Renal pelvis (tissue), 1 donor: ENCODE measurements at regions not wholly inside any gene's neighbourhood (a gene's known extent, or its start where the extent isn't known, plus 50 kb on each side); places are given as distances from the start of the nearest gene placed in this dataset.

ENCODE experiments used
- DNase-seq: peaks from one replicate; pipeline ENCODE4 v3.0.0-alpha.2; 2013

DNA sequence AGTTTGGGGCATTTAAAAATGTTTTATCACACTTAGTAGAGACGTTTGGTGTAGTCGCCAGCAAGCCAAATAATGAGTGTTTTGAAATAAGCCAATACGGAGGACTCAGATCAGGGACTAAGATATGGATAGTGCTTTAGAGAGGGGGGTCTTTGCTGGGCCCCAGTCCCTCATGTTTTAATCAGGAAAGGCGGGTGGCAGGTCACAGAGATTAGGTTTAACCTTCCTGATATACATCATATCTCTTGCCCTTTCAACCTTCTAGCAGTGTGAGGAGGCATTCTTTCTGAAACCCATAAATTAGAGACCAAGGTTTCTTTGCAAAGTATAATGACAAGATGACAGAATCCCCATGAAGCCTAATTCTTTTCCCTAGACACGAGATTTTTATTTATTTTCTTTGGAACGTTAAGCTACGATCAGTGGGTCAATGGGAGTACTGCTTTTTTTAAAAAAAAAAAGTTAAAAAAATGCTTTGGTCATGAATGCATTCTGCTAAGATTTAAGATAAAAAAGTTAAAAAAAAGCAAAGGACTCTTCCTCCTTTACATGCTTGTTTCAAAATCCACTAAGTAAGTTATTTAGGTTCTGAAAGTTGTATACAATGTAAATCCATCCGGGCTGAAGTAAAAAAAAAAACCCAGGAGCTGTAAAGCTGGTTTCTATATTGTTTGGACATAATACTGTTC, 572.1 kb upstream of the SALL1 start:
- DNase-seq: peak; percentile 60

DNA sequence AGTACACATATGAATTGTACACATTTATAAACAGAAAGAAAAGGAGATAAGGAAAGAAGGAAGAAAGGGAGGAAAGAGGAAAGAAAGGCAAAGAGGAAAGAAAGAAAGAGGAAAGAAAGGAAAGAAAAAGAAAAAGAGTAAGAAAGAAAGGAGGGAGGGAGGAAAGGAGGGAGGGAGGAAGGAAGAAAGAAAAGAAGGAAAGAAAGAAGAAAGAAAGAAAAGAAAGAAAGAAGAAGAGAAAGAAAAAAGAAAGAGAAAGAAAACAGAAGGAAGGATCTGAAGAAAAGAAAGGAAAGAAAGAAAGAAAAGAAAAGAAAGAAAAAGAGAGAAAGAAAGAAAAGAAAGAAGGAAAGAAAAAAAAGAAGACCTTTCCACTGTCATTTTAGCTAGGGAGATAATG, 571.4 kb upstream of the SALL1 start:
- DNase-seq: no peak

DNA sequence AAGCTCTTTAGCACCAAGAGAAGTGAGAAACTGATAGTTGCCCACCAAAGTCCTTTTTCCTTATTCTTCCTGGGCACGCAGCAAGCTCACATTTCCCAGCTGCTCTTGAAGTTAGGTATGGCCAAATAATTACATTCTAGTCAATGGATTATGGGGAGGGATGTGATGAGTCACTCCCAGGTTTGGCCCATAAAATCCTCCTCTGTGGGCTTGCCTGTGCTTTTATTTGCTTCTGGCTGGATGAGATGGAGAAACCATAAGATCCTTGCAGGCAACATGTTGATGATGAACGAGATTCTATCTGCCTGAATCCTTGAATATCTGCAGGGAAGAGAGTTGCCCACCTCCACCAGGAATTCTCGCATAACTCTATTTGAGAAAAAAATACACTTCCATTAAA, 568.3 kb upstream of the SALL1 start:
- no peak for DNase-seq

DNA sequence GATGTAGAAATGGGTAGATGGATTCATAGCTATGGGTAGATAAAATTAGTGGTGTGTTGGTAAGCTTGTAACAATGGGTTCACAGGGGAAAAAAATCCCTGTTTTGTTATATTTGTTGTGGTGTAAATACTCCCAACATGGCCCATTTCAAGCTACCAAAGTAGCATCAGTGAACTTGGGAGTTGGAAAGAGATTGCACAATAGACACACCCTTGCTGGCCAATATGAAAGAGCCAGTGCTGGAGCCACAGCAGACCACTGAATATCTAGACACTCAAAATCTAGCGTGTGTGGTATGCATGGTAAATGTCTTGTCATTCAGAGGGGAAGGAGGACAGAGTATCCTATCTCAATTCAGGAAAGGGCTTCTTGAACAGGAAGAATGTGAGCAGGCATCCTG, 565.1 kb upstream of the SALL1 start:
- no peak for DNase-seq

DNA sequence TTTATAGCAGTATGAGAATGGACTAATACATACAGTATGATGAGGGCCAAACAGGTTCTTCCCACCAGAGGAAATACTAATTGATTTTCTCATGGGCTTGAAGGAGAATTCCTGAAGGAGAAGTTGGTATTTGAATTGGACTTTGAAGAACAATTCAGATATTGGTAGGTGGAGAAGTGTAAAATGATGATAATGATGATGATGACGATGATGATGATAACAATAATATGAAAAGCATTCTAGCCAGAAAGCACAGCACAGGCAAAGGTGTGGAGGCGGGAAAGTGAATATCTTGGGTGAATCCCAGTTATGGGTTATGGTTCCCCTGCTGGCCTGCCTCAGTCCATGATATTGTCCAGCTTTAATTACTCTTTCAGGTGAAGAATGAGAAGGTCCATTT, 562.4 kb upstream of the SALL1 start:
- DNase-seq: no peak

DNA sequence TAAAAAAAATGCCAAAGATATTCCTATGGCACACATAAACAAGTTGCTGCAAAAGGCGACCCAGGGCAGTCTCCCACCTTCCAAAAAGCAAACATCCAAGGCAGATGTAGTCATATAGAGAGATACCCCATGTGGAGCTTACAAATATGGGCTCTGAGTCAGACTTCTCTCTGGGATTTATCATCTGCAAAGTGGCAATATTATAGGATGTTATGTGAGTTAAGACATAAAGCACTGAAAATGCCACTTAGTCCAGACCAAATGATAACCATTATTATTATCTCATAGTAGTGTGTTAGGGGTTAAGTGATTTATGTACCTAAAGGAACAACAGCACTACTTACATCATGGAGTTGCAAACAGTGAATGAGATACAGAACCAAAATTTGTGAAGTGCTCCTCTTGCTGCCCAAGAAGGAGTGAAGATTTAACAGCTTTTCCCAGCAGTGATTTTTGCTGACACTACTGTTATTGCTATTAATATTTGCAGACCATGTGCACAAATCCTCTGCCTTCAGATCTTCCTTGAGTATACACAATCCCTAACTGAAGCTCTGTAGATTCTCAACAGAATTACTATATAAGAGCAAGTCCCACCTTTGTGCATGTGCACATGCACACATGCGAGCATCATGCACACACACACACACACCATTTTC, 560.0 kb upstream of the SALL1 start:
- no peak for DNase-seq

DNA sequence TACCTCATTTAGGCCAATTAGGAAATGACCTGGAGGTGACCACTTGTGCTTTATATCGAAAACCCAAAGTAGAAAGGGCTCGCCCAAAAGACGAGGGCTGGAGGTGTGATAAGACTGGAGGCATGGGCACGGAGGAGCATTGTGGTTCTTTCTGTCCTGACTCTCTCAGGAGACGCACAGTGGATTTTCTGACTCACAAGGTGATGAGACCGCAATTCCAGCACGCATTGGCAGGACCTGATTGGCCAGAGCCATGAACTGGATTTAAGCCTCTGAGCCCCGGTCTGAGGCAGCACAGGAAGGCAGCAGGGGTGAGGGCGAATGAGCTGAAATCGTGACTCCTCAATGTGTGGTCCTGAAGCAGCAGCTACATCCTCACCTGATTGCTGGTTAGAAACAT, 559.1 kb upstream of the SALL1 start:
- DNase-seq: no peak

DNA sequence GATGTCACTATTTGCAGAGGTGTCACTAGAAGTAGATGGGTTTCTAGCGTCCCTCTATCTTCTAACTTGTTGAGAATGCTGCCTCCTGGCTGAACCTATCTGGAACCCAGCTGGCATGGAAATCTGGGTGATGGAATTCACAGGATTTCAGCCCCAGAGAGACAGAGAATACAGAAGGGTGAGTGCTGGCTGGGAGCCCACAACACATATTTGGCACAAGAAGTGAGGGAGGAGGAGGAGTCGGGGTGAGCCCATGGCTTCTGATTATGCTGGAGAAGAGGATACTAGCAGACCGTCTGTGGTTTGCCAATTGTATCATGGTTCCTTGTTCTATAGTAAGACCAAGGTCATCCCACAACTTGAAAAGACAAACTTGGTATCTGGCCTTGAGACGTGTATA, 557.8 kb upstream of the SALL1 start:
- no peak for DNase-seq

DNA sequence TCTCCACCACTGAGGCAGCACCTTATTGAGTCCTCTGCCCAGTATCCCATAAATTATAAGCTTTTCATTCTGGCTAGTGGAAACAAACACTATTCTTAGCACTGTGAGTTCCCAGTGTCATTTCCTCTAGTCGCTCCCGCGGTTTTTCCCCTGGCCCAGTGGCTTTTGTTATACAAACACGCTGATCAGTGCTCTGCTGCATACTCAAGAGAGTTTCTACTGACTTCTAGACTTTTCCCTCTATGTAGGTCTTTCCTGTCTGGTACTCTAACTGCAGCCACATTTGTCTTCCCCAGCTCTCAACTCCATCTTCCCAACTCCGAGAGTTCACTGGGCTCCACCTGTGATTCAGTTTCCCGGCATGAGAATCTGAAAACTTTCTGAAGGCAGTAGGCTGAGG, 556.6 kb upstream of the SALL1 start:
- DNase-seq: no peak

DNA sequence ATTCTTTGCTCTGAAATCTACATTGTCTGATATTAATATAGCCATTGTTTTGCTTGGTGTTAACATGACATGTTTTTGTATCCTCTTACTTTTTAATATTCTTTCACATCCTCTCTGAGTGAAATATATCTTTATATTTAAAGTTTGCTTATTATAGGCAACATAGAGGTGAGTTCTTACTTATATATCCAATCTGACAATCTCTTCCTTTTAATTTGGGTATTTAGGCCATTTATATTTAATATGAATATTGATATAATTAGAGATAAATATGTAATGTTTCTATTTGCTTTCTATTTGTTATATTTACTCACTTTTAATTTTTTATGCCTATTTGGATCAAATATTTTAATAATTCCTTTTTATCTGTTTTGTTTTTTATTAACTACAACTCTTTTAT, 554.1 kb upstream of the SALL1 start:
- no peak for DNase-seq

DNA sequence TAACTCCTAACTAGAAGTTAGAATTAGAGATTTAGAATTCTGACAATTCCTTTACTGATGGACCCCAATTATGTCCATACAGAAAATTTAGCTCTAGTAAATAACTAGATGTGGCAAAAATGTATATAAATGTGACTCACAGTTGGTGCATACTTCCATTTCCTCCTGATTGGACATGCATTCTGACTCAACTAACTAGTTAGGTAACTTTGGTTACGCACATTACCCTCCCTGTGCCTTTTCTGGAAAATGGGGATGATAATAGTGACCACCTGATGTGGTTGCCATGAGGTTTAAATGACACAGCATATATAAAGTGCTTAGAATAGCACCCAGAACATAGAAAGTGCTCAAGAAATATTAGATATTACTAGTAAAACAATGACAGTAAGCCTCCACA, 550.0 kb upstream of the SALL1 start:
- DNase-seq: no peak

DNA sequence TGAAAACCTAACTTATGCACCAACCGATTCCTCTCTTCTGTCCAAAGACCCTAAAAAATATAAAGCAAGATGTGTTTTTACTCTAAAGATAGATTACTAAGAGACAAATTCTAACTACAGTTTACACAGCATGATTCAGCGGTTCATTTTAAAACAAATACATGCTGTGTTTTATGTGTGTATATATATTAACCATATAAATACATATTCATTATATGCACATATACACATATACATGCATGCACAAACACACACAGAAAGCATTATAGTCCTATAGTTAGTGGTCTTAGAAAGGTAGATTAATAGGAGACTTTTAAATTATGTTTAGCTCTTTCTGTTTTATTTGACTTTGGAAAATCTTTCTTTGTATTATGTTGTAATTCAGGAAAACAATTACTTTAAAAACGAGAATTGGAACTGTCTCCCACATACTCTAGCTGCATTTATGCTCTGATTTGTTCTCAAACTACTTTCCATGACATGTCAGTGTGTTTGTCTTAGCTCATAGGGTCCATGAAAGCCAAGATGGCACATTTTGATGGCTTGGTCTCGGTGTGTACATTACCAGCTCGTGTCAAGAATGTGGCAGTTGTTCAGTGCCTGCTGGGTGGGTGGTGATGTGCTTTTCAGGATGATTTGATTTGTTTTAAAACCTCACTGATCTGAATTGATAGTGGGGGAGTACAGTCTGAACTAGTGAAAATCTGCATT, 548.8 kb upstream of the SALL1 start:
- no peak for DNase-seq

DNA sequence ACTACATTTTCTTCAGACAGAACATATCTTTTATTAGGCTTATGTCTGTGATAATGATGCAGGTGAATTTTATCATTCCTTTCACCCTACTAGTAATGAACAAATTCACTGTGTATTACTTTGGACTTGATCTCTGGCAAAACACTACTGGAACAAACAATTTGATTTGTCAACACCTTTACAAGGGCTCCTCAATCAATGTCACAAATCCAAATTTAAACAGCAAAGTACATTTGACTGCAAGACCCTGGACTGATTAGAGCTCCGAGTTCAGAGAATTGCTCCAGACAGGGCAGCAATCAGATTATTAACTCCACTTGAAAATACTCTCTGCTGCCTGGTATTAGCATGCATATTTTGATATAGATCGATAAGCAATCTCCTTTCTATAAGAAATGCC, 547.6 kb upstream of the SALL1 start:
- no peak for DNase-seq

DNA sequence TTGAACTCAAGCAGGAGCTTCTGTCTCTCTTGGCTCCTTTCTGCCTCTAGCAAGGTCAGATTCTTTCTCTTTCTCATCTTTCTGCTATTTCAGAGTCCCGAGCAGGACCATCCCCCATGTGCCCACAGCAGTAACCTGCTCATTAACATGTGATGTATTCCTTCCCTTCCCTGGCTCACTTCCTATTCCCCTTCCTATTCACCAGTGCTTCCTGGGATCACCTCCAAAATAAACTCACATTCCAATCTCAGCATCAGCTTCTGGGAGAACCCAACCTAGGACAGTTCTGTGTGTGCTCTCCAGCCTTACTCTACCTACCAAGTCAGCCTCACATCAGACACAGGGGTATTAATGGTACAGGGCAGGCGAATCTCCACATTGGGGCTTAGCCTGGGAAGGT, 546.4 kb upstream of the SALL1 start:
- DNase-seq: no peak

DNA sequence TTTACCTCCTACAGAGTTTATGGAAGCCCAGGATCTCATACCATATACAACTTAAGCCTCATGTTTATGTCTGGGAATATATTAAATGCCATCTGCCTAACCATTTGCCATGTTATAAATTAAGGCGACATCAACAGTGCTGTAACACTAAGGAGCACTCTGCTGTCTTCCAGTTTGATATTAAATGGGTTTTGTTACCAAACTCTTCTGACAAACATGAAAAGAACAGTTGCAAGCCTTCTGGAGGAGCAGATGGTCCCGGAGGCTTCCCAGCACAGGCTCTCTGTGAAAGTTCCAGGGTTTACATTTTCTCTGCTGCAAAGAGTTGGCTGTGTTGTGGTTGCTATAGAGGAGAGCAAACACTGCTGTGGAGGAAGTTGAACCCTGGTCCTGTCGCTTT, 545.3 kb upstream of the SALL1 start:
- DNase-seq: no peak

DNA sequence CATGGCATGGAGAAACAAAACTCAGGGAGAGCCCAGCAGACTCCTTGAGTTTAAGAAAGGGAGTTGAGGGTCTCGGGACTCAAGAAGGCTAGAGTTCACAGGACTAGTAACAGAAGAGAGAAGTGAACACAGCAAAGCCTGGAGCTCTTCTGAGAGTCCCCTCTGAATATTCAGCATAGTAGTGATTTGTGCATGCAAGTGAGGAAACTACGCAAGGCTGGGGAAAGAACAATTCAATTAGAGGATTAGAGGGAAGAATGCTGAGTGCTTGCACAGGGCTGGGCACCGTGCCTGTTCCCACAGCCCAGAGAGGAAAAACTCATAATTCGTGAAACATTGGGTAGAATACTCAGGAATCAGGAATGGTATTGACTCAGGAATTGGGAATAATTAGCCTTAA, 540.0 kb upstream of the SALL1 start:
- DNase-seq: no peak

DNA sequence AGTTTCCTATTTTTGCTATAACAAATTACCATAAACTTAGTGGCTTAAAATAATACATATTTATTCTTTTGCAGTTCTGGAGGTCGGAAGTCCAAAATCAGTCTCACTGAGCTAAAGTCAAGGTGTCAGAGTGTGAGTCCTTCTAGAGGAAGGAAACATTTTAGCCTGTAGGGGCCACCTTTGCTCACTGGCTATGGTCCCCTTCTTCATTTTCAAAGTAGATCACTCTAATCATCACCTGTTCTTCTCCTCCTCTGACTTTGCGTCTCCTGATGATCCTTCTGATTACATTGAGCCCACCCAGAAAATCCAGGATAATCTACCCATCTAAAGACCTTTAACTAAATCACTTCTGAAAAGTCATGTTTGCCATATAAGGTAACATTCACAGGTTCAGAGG, 534.4 kb upstream of the SALL1 start:
- DNase-seq: no peak

DNA sequence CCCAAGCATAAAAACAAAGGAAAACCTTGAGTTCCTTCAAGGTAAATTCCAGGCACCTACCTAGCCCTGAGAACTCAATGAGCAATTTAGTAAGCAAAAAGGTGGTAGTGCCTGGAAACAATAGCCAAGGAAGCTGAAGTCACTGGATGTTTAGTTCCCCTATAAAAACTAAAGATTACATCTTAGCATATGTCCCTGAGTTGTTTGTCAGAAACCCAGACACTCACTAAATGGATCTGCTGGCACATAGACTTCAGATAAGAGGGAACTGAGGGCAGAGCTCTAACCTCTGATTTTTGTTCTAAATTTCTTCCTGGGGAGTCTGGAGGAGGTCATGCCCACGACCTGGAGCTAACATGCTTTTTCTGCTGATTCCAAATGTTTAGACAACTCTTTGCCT, 532.8 kb upstream of the SALL1 start:
- DNase-seq: no peak

DNA sequence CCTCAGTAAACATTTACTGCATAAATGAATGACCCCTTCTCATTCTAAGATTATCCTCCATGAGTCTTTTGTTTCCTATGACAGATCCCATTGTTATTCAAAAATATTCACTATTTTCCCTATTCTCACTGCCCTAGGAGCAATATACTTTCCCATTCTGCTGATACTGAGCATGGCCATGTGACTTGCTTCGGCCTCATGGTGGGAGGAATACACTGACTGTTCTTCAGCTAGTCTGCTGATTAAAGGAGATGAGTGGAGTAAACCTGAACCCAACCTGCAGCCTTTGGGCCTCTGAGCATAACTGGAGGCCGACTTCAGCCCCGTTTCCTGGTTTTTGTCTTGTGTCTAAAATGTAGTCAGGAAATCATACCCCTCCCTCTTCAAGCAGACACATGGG, 531.8 kb upstream of the SALL1 start:
- no peak for DNase-seq

DNA sequence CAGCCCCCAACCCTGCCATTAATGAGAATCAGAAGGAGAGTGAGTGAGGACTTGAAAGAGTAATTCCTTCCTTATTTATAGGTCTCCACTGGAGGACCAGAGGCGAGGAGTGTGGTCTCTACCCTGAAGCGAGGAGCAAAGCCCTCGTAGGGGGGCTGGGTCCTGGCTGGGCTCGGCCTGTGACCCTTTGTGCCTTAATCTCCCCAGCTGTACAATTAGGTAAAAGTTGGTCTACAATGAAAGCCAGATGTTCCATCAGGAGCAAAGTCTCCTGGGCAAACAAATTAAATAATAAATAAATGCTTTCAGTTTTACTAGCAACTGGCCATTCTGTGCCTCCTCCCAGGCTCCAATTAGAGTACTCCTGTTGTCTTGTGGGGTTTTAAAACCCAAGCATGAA, 523.5 kb upstream of the SALL1 start:
- DNase-seq: no peak

DNA sequence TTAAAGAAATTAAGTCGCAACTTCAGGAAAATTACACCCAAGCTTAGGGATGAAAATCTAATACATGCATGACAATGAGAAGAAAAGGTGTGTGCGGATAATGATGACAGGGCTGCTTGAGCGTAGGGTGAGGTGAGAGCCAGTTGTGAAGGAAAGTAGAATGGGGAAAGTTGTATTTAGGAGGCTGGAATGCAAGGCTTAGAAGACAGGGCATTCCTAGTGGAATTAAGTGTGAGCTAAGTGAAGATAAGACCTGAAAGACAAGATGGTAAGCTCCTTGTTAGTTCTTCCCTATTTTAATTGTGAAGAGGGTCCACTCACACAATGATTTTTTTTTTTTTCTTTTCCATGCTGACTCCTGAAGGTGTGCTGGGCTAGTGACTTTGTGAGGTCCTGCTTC, 519.5 kb upstream of the SALL1 start:
- no peak for DNase-seq

DNA sequence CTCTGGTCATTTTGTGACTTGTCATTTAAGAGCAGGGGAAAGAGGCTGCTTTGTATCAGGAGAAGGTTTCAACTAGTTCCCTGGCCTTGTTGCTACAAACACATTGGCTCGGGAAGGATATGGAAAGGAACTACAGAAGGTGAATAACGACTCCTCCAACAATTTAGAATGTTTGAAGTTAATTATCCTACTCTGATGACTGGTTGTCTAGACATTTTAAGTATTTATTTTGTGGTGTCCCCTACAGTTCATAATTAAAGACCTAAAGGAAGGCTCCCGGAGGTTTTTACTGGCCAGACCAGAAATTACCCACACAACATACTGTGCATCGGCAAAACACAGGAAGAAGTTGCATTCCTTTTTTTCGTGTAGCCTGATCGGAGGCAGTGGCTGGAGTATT, 515.8 kb upstream of the SALL1 start:
- no peak for DNase-seq

DNA sequence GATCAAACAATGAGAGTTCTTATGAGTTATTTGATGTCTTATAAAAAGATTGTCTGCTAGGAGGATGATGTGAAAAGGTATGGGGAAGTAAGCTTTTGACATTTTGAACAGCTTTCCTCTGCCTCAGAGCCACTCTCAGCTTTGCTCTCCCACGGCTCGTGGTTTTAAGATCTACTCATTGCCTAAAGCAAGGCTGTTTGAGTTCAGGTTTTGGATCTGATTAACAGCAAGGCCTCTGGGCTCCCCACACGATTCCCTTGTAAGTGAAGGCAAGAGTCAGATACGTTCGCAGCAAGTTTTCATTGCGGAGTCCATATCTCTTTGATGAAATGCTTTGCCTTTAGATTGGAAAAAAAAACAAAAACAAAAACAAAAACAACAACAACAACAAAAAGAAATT, 515.0 kb upstream of the SALL1 start:
- DNase-seq: no peak
